Fibroblast of skin of scalp (primary cell): ENCODE measurements at regions not wholly inside any gene's neighbourhood (a gene's known extent, or its start where the extent isn't known, plus 50 kb on each side); places are given as distances from the start of the nearest gene placed in this dataset.

Experiments
- DNase-seq: peaks from one replicate; pipeline ENCODE4 v3.0.0-alpha.2; 2013

- DNase-seq: no peak
Measured at GRCh38 chr6:140811642-140812041, 1321.1 kb upstream of the GJE1 start.

DNA sequence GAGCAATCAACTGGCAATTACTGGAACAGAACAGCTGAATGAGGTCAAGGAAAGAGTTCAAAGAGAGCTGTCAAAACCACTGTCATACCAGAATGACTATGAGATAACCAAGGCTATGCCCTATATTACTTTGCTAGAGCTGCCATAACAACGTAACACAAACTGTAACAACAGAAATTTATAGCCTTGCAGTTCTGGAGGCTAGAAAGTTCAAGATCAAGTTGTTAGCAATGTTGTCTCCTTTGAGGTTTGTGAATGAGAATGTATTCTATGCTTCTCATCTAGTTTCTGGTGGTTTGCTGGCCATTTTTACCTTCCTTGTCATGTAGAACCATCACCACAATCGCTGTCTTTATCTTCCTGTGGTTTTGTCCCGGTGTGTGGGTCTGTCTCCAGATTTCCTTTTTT, 1323.0 kb upstream of the GJE1 start:
- no peak for DNase-seq

- DNase-seq: peak; percentile 36
Measured at GRCh38 chr6:140806431-140806830, 1326.3 kb upstream of the GJE1 start.

DNA sequence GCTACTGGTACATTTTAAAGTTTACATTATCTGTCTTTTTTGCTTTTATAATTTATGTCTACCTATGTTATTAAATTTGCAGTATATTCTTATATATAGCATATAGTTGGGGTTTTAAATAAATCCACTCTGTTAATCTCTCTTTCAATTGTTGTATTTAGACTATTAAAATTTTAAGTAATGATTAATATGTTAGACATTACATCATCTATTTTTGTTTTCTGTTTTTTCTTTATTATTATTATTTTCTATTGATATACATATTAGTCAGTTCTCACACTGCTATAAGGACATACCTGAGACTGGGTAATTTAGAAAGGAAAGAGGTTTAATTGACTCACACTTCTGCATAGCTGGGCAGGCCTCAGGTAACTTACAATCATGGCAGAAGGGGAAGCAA, 1338.2 kb upstream of the GJE1 start:
- DNase-seq: no peak

DNA sequence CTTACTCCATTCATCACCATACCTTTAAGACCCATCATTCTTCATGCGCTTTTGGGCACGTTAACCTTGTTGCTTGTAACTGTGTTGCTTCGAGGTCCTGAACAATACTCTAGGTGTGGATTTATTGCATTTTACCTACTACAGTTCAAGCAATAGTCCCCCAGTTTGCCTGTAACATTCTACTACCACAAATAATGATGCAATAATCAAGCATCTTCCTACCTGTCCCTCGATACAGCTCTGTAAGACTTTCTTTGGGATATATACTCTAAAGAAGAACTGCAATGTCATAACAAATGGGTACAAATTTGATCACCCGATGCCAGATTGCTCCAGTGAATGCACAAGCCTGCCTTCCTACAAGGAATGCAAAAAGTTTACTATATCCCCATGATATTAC, 1342.6 kb upstream of the GJE1 start:
- DNase-seq: no peak

DNA sequence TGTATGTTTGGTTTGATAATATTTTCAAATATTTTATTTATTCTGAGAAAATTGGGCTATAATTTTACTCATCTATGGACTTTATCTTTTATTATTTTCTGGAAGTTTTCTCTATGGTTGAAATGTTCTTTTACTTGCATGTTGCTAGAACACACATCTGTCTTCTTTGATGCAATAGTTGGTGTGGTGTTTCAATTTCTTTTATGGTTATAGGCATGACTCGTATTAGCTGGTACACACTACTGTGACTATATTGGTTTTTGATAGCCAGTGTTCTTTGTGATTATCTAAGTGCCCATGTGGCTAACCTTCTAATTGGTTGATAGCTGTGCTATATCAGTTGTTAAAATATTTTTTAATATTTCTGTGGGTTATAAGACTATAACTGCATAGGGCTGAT, 1343.3 kb upstream of the GJE1 start:
- DNase-seq: no peak

DNA sequence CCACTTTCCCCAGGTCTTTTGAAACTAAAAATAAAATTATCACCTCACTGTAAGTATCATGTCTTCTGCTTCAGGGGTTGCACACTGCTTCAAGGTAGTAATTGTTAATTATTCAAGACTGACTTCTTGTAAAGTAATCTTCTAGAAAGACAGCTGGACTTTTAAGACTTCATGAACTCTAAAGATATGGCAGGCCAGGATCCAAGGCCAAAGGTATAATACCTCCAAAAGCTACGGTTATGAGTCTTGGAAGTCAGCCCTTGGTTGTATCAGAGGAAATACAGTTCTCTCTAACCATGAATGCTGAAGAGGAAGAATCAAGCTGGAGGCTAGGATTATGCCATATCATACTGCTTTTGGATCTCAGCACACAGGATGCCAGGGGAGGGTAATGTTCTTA, 1346.8 kb upstream of the GJE1 start:
- DNase-seq: no peak

DNA sequence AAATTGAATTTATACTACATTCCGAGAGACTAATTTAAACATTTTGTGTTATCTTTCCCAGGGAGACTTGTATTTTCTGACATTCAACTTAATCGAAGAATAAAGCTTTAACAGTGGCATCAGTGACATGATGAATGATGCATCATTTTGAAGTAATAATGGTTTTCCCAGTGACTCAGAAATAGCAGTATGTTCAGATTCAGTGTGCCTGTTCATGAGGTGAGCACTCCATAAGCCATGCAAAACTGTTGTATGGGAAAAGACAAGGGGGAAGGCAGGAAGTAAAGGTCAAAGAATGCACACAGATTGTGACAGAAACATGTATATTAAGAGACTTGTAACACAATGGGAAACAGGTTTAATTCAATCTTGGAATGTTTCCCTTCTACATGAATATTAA, 1348.2 kb upstream of the GJE1 start:
- DNase-seq: peak; percentile 39

- peak; percentile 82 for DNase-seq
Measured at GRCh38 chr6:140783504-140783903, 1349.2 kb upstream of the GJE1 start.

DNA sequence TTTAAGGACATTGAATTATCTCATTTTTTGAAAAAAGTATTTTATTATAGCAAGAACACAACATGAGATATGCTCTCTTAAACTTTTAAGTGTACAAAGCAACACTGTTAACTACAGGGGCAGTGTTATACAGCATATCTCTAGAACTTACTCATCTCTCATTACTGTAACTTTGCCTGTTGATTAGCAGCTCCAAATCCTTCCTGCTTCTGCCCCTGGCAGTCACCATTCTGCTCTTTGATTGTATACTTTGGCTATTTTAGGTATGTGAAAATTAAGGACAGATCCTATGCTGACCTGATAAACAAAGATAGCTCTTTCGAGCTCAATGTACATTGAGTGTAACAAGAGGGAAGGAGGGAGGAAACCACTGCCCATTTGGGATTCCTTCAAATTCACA, 1349.8 kb upstream of the GJE1 start:
- DNase-seq: peak; percentile 32

GRCh38 chr6:140779991-140780596, 1352.6 kb upstream of the GJE1 start:
- DNase-seq: no peak

GRCh38 chr6:140779341-140779740, 1353.4 kb upstream of the GJE1 start:
- DNase-seq: peak; percentile 14

DNA sequence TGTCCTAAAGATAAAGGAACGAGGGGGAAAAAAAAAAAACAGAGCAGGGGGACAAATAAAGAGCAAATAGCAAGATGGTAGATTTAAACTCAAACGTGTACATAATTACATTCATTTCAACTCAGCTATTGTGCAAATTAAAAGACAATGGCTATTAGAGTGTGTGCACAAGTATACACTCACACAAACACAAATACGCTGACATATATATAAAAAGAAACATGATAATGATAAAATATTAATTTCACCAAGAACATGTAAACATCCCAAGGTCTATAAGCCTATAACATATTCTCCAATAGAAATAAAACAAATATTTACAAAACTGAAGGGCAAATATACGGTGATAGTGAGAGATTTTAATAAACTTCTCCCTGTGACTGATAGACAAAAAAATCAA, 1354.9 kb upstream of the GJE1 start:
- no peak for DNase-seq

DNA sequence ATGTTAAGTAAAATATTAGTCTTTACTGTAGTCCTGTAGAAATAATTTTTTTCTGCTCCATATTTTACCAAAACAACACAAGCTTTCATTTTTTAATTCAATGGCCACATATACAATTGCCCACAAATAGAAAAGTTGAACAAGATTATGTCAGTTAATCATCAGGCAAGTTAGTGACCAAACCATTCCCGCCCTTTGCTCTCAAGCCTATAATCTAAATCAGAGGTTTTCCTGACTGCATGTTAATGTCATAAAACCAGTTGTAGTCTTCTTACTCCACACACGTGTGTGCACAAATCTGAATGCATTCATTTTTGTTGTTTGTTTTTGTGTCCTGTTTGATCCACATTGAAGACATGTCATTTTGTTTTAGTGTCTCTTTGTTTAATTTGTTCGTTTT, 1357.7 kb upstream of the GJE1 start:
- DNase-seq: no peak

GRCh38 chr6:140774080-140774505, 1358.6 kb upstream of the GJE1 start:
- peak; percentile 77 for DNase-seq

GRCh38 chr6:140773276-140773675, 1359.4 kb upstream of the GJE1 start:
- DNase-seq: no peak

- no peak for DNase-seq
Measured at GRCh38 chr6:140772576-140772975, 1360.1 kb upstream of the GJE1 start.

DNA sequence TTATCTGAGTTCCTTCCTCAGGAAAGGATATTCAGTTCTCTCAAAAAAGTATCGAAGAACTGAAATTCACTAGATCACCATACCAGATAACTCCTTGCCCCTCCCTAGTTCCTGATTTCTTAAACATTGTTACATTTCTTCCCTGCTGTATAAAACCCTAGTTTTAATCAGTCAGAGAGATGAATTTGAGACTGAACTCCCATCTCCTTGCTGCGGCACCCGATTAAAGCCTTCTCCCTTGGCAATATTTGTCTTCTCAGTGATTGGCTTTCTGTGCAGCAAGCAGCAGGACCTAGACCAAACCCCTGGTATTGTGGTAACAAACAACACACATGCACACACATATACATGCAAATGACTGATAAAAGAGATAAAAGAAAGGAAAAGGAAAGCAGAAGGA, 1364.6 kb upstream of the GJE1 start:
- no peak for DNase-seq

DNA sequence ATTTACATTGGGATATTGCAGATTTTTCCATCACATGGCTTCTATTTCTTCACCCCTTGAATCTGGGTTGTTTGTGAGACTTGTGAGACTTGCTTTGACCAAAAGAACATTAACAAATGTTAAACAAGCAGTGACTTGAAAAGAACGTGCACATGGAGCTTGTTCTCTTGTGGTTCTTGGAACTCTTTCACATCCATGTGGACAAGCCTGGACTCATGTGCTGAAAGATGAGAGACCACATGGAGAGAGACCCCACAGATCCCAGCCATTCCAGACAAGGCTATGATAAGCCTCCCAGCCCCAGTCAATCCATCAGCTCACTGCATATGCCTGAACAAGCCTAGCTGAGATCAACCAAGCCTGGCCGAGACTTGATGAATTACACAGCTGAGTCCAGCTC, 1365.7 kb upstream of the GJE1 start:
- peak; percentile 38 for DNase-seq

- no peak for DNase-seq
Measured at GRCh38 chr6:140758169-140758877, 1374.4 kb upstream of the GJE1 start.

GRCh38 chr6:140752234-140752633, 1377.8 kb upstream of the CITED2 start:
- no peak for DNase-seq

DNA sequence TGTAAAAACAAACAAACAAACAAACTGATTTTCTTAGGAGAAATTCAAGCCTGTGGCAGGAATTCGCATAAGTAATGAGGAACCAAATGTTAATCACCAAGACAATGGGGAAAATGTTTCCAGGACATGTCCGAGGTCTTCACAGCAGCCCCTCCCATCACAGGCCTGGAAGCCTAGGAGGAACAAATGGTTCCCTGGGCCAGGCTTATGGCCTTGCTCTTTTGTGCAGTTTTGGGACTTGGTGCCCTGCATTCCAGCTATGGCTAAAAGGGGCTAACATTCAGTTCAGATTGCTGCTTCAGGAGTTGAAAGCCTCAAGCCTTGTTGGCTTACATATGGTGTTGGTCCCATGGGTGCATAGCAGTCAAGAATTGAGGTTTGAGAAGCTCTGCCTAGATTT, 1372.7 kb upstream of the CITED2 start:
- DNase-seq: no peak

DNA sequence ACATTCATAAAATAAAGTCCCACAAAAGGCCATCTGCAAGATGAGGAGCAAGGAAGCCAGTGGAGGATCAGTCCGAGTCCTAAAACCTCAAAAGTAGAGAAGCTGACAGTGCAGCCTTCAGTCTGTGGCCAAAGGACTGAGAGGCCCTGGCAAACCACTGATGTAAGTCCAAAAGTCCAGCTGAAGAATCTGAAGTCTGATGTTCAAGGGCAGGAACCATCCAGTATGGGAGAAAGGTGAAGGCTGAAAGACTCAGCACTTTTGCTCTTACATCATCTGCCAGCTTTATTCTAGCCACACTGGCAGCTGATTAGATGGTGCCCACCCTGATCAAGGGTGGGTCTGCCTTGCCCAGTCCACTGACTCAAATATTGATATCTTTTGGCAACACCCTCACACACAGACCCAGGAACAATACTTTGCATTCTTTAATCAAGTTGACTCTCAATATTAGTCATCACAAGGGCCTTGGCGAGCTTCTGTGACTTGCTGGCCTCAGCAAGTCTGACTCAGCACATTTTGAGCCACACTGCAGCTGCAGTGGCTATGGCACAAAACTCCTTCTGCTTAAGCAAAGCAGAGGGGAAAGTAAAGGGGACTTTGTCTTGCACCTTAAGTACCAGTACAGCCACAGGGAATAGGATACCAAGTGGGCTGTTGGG, 1370.3 kb upstream of the CITED2 start:
- DNase-seq: peak; percentile 71

- peak; percentile 92 for DNase-seq
Measured at GRCh38 chr6:140736231-140736630, 1361.8 kb upstream of the CITED2 start.
